ENCODE measurements at regions not wholly inside any gene's neighbourhood (a gene's known extent, or its start where the extent isn't known, plus 50 kb on each side); places are given as distances from the start of the nearest gene placed in this dataset.

DNA sequence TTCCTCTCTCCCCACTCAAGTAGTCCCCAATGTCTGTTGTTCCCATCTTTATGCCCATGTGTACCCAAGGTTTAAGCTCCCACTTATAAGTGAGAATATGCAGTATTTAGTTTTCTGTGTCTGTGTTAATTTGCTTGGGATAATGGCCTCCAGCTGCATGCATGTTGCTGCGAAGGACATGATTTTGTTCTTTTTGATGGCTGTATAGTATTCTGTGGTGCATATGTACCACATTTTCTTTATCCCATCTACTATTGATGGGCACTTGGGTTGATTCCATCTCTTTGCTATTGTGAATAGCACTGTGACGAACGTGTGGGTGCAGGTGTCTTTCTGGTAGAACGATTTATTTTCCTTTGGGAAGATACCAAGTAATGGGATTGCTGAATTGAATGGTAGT lies 170.2 kb upstream of the AUTS2 start:
- TF ChIP-seq, protein P1, sequence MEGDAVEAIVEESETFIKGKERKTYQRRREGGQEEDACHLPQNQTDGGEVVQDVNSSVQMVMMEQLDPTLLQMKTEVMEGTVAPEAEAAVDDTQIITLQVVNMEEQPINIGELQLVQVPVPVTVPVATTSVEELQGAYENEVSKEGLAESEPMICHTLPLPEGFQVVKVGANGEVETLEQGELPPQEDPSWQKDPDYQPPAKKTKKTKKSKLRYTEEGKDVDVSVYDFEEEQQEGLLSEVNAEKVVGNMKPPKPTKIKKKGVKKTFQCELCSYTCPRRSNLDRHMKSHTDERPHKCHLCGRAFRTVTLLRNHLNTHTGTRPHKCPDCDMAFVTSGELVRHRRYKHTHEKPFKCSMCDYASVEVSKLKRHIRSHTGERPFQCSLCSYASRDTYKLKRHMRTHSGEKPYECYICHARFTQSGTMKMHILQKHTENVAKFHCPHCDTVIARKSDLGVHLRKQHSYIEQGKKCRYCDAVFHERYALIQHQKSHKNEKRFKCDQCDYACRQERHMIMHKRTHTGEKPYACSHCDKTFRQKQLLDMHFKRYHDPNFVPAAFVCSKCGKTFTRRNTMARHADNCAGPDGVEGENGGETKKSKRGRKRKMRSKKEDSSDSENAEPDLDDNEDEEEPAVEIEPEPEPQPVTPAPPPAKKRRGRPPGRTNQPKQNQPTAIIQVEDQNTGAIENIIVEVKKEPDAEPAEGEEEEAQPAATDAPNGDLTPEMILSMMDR (IDR thresholded peaks at IDR 0.05; ENCODE audit: low read depth, low read length, missing input control): no peak
- TF ChIP-seq GABPA (IDR thresholded peaks at IDR 0.05 in 1 of 2, conservative IDR thresholded peaks at IDR 0.05 in 1 of 2) (no peak), FOXA1 (IDR thresholded peaks at IDR 0.05) (no peak), RAD21 (IDR thresholded peaks at IDR 0.05) (no peak), TAF1 (conservative IDR thresholded peaks at IDR 0.05) (no peak), SP1 (IDR thresholded peaks at IDR 0.05) (no peak)
- TF ChIP-seq, protein P2, sequence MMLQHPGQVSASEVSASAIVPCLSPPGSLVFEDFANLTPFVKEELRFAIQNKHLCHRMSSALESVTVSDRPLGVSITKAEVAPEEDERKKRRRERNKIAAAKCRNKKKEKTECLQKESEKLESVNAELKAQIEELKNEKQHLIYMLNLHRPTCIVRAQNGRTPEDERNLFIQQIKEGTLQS (IDR thresholded peaks at IDR 0.05): no peak
